ENCODE measurements at regions not wholly inside any gene's neighbourhood (a gene's known extent, or its start where the extent isn't known, plus 50 kb on each side); places are given as distances from the start of the nearest gene placed in this dataset.

- no peak for TF ChIP-seq CTCF (IDR thresholded peaks at IDR 0.05; ENCODE audit: low read depth, low read length)
- DNase-seq (ENCODE audit: low read depth, low spot score), result no peak
- no peak overlapping the region for H3K4me3 ChIP-seq (ENCODE audit: low read depth, low read length)
- in situ Hi-C loops (cut with HindIII; ENCODE audit: low sequenced_read_pairs), result no loop called here
Measured at GRCh38 chr6:14193524-14193923, 76.0 kb downstream of the CD83 start.

- in situ Hi-C loops (cut with HindIII; ENCODE audit: low sequenced_read_pairs), result no loop called here
- TF ChIP-seq CTCF (IDR thresholded peaks at IDR 0.05; ENCODE audit: low read depth, low read length), result no peak
- no peak overlapping the region for H3K4me3 ChIP-seq (ENCODE audit: low read depth, low read length)
- DNase-seq (ENCODE audit: low read depth, low spot score), result no peak
Measured at GRCh38 chr6:14194483-14194882, 76.9 kb downstream of the CD83 start.

GRCh38 chr6:14194976-14195375 is 77.4 kb downstream of the CD83 start:
- in situ Hi-C loops (cut with HindIII; ENCODE audit: low sequenced_read_pairs), result no loop called here
- TF ChIP-seq CTCF (IDR thresholded peaks at IDR 0.05; ENCODE audit: low read depth, low read length), result no peak
- no peak for DNase-seq (ENCODE audit: low read depth, low spot score)
- no peak overlapping the region for H3K4me3 ChIP-seq (ENCODE audit: low read depth, low read length)

GRCh38 chr6:14196026-14196425 is 78.5 kb downstream of the CD83 start:
- no peak for TF ChIP-seq CTCF (IDR thresholded peaks at IDR 0.05; ENCODE audit: low read depth, low read length)
- in situ Hi-C loops (cut with HindIII; ENCODE audit: low sequenced_read_pairs), result no loop called here
- DNase-seq (ENCODE audit: low read depth, low spot score), result no peak
- no peak overlapping the region for H3K4me3 ChIP-seq (ENCODE audit: low read depth, low read length)

- in situ Hi-C loops (cut with HindIII; ENCODE audit: low sequenced_read_pairs), result no loop called here
Measured at GRCh38 chr6:14197118-14197517, 79.5 kb downstream of the CD83 start.

GRCh38 chr6:14200047-14200446 is 82.5 kb downstream of the CD83 start:
- DNase-seq (ENCODE audit: low read depth, low spot score), result peak; percentile 17
- in situ Hi-C loops (cut with HindIII; ENCODE audit: low sequenced_read_pairs), result no loop called here
- H3K4me3 ChIP-seq (ENCODE audit: low read depth, low read length), result no peak overlapping the region
- no peak for TF ChIP-seq CTCF (IDR thresholded peaks at IDR 0.05; ENCODE audit: low read depth, low read length)

More at GRCh38 chr6:14197118-14197517, 79.5 kb downstream of the CD83 start:
- DNase-seq (ENCODE audit: low read depth, low spot score), result no peak
- TF ChIP-seq CTCF (IDR thresholded peaks at IDR 0.05; ENCODE audit: low read depth, low read length), result no peak
- no peak overlapping the region for H3K4me3 ChIP-seq (ENCODE audit: low read depth, low read length)

- H3K4me3 ChIP-seq (ENCODE audit: low read depth, low read length), result no peak overlapping the region
- in situ Hi-C loops (cut with HindIII; ENCODE audit: low sequenced_read_pairs), result no loop called here
- TF ChIP-seq CTCF (IDR thresholded peaks at IDR 0.05; ENCODE audit: low read depth, low read length), result no peak
- no peak for DNase-seq (ENCODE audit: low read depth, low spot score)
Measured at GRCh38 chr6:14202947-14203346, 85.4 kb downstream of the CD83 start.

Measured in astrocyte of the spinal cord (primary cell).